AG10803 (cell line): ENCODE measurements at regions not wholly inside any gene's neighbourhood (a gene's known extent, or its start where the extent isn't known, plus 50 kb on each side); places are given as distances from the start of the nearest gene placed in this dataset.

ENCODE experiments used
- DNase-seq: peaks from one replicate; pipeline ENCODE4 v3.0.0; 2010; ENCODE audit warnings: low read depth
- H3K4me3 ChIP-seq: 2 replicates; pipeline ENCODE4 v1.5.1; 2011; ENCODE audit warnings: mild to moderate bottlenecking, low read length, control low read depth
- CTCF ChIP-seq: conservative IDR thresholded peaks from 2 replicates; pipeline ENCODE4 v1.5.1; 2011; ENCODE audit warnings: mild to moderate bottlenecking, low read length, control low read depth, inconsistent platforms

GRCh38 chr4:130542953-130543352 is 1447.0 kb downstream of the C4orf33 start:
- no peak for DNase-seq
- no peak for TF ChIP-seq CTCF
- no peak overlapping the region for H3K4me3 ChIP-seq

- no peak overlapping the region for H3K4me3 ChIP-seq
- no peak for DNase-seq
- TF ChIP-seq CTCF = no peak
Observed at GRCh38 chr4:130545171-130545570, 1449.2 kb downstream of the C4orf33 start.

DNA sequence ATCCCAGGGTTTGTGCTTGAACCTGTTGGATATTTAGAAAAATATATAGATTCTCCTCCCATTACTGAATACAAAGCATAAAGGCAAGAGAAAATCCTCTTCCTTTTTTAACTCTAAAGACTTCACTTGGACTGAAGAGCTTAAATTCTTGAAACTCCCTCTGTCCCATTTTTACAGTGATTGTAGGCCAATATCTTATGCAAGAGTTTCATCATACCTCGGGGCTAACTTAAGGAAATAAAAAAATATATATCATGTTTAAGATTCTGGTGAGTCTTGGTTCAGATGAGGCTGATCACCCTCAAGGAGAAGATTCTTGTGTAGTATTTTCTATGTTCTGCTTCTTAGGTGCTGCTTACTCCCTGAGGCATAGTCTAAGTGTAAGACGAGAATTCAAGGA is 1449.6 kb downstream of the C4orf33 start:
- TF ChIP-seq CTCF = no peak
- no peak for DNase-seq
- no peak overlapping the region for H3K4me3 ChIP-seq

- DNase-seq = no peak
- no peak for TF ChIP-seq CTCF
- no peak overlapping the region for H3K4me3 ChIP-seq
Observed at GRCh38 chr4:130559268-130559667, 1463.3 kb downstream of the C4orf33 start.

GRCh38 chr4:130563185-130563888 is 1467.4 kb downstream of the C4orf33 start:
- TF ChIP-seq CTCF = peak; percentile 31
- peak; percentile 13 for DNase-seq
- H3K4me3 ChIP-seq = peak overlapping the region; percentile 16

DNA sequence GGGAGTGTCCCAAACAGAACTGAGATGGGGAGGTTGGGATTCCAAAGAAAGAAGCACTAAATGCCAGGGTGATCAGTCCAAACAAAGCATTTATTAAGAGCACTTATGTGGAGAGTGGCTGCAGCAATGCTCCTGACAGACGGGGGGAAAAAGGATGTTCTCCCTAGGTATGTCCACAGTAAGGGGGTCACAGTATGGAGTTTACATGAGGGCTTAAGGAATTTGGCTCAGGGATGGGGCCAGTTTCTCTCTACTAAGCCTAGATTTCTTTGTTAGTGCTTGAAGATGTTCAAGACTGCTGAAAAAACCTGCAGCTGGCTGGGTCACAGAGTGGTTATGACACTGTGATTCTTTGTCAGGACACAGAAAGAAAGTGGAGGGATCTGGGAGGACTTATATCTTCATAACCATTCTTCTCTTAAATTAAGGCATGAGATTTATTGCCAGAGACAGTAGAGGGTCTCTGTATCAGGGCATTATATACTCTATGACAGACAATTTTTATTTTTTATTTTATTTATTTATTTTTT is 1468.0 kb downstream of the C4orf33 start:
- DNase-seq = no peak
- TF ChIP-seq CTCF = no peak
- H3K4me3 ChIP-seq = peak overlapping the region; percentile 16

DNA sequence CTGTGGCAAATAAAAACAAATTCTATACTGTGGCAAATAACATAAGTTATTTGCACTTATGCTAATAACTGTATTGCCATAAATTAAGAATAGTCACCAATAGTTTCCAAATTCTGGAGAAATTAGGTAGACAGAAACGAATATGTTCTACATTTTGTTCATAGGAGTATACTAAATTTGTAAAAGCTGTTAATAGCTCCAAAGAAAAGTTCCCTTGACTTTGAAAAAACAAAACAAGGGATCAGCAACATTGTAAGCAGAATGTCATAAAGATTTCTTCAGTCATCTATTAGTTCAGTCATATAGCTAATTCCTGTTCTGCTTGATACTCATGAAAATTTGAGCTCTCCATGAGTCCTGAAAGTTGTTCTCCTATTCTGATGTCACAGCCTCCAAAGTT is 1472.8 kb downstream of the C4orf33 start:
- H3K4me3 ChIP-seq = no peak overlapping the region
- DNase-seq = no peak
- no peak for TF ChIP-seq CTCF
